K562 (cell line): ENCODE measurements at regions not wholly inside any gene's neighbourhood (a gene's known extent, or its start where the extent isn't known, plus 50 kb on each side); places are given as distances from the start of the nearest gene placed in this dataset.

Experiments
- CREB1 ChIP-seq, 2 experiments: sonication (generic) in 1 of 2; formaldehyde crosslinking in 1 of 2; IDR thresholded peaks; 2 replicates each; pipeline versions ENCODE4 v1.6.1 to v1.8.0; 2012 to 2022; ENCODE audit warnings: inconsistent platforms in 1 of 2, mild to moderate bottlenecking in 1 of 2, missing genetic modification reagents in 1 of 2, moderate library complexity in 1 of 2
- DPF2 ChIP-seq: fragments of 450-650 bp; IDR thresholded peaks from 2 replicates; pipeline ENCODE4 v1.6.1; 2016
- ETV5 ChIP-seq: sonication (generic); formaldehyde crosslinking; IDR thresholded peaks from 2 replicates; pipeline ENCODE4 v1.4.0; 2020; ENCODE audit warnings: low read depth, mild to moderate bottlenecking, missing genetic modification reagents
- GABPA ChIP-seq: fragments of 200-800 bp; sonication (Bioruptor generic); conservative IDR thresholded peaks from 2 replicates; pipeline ENCODE4 v1.6.1; 2016; ENCODE audit warnings: low read depth, missing genetic modification characterization, missing compliant biosample characterization
- JUND ChIP-seq, 2 experiments: IDR thresholded peaks; 2 replicates in 1 of 2; 3 replicates in 1 of 2; pipeline ENCODE4 v1.6.1; 2011; ENCODE audit warnings: borderline replicate concordance in 2 of 2, low read depth in 2 of 2, low read length in 2 of 2, improper control_type of control experiment in 1 of 2, missing biosample characterization in 1 of 2, missing genetic modification characterization in 1 of 2, missing genetic modification reagents in 1 of 2
- NRF1 ChIP-seq, 2 experiments: fragments of 450-650 bp; IDR thresholded peaks in 1 of 2; conservative IDR thresholded peaks in 1 of 2; 2 replicates each; pipeline ENCODE4 v1.6.1; 2014; ENCODE audit warnings: mild to moderate bottlenecking in 2 of 2
- YY1 ChIP-seq, 3 experiments: IDR thresholded peaks; 2 replicates each; pipeline ENCODE4 v1.6.1; 2011; ENCODE audit warnings: low read length in 2 of 3, mild to moderate bottlenecking in 2 of 3, moderate library complexity in 2 of 3, borderline replicate concordance in 1 of 3, control low read depth in 1 of 3, low read depth in 1 of 3; ENCODE audit not compliant: insufficient read depth in 3 of 3, insufficient replicate concordance in 2 of 3, control insufficient read depth in 1 of 3, insufficient read length in 1 of 3; ENCODE audit errors: extremely low read depth in 1 of 3
- ZBTB7A ChIP-seq: IDR thresholded peaks from 2 replicates; pipeline ENCODE4 v1.6.1; 2011; ENCODE audit warnings: low read depth, mild to moderate bottlenecking, low read length, moderate library complexity, borderline replicate concordance; ENCODE audit not compliant: control insufficient read depth
- TF ChIP-seq, protein P1 (sequence below), 2 experiments: fragments of 450-650 bp in 1 of 2; IDR thresholded peaks; 2 replicates each; pipeline ENCODE4 v1.6.1; 2011 to 2017; ENCODE audit warnings: low read depth in 2 of 2, antibody characterized with exemption in 1 of 2, borderline replicate concordance in 1 of 2, low read length in 1 of 2, mild to moderate bottlenecking in 1 of 2, mixed read lengths in 1 of 2; ENCODE audit not compliant: control insufficient read depth in 1 of 2

DNA sequence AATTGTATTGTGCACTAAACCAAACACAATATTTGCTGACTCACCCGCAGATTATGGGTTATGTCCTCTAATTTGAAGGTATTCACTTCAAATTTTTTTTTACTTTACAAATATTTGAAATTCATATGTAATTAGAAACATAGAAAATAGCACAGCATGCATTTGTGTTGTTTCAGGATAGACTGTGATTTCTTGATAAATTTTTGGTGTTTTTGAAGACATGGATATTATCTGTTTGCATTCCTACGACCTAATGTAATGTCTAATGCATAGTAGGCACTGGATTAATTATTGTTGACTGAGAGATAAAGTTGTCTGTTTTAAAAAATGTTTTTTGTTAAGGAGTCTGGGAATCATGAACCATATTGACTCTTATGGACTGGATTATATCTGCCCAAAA is 850.2 kb downstream of the BRINP3 start:
- TF ChIP-seq ZBTB7A (no peak), ETV5 (CRISPR knock-in tag) (no peak), JUND (IDR thresholded peaks at IDR 0.05; ENCODE audit: borderline replicate concordance, low read depth, low read length) (no peak), JUND (tag; IDR thresholded peaks at IDR 0.05; ENCODE audit: borderline replicate concordance, low read depth, low read length) (no peak), DPF2 (no peak), GABPA (tag) (no peak), YY1 (IDR thresholded peaks at IDR 0.05; ENCODE audit: borderline replicate concordance in 1 of 3, control insufficient read depth in 1 of 3, extremely low read depth in 1 of 3, insufficient read depth in 3 of 3, insufficient read length in 1 of 3, insufficient replicate concordance in 2 of 3, low read depth in 1 of 3, low read length in 2 of 3) (no peak), NRF1 (conservative IDR thresholded peaks at IDR 0.05 in 1 of 2, IDR thresholded peaks at IDR 0.05 in 1 of 2) (no peak), CREB1 (IDR thresholded peaks at IDR 0.05) (no peak), CREB1 (CRISPR knock-in tag; IDR thresholded peaks at IDR 0.05) (no peak)
- TF ChIP-seq, protein P1, sequence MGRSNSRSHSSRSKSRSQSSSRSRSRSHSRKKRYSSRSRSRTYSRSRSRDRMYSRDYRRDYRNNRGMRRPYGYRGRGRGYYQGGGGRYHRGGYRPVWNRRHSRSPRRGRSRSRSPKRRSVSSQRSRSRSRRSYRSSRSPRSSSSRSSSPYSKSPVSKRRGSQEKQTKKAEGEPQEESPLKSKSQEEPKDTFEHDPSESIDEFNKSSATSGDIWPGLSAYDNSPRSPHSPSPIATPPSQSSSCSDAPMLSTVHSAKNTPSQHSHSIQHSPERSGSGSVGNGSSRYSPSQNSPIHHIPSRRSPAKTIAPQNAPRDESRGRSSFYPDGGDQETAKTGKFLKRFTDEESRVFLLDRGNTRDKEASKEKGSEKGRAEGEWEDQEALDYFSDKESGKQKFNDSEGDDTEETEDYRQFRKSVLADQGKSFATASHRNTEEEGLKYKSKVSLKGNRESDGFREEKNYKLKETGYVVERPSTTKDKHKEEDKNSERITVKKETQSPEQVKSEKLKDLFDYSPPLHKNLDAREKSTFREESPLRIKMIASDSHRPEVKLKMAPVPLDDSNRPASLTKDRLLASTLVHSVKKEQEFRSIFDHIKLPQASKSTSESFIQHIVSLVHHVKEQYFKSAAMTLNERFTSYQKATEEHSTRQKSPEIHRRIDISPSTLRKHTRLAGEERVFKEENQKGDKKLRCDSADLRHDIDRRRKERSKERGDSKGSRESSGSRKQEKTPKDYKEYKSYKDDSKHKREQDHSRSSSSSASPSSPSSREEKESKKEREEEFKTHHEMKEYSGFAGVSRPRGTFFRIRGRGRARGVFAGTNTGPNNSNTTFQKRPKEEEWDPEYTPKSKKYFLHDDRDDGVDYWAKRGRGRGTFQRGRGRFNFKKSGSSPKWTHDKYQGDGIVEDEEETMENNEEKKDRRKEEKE (IDR thresholded peaks at IDR 0.05; ENCODE audit: borderline replicate concordance in 1 of 2, control insufficient read depth in 1 of 2, low read depth in 2 of 2, low read length in 1 of 2): no peak
